Stomach (tissue), 4 donors: ENCODE measurements at regions not wholly inside any gene's neighbourhood (a gene's known extent, or its start where the extent isn't known, plus 50 kb on each side); places are given as distances from the start of the nearest gene placed in this dataset.

Experiments used
- POLR2A ChIP-seq, 4 donors: fragments of 450-650 bp; IDR thresholded peaks; one replicate each; pipeline ENCODE4 v1.6.1; 2016; ENCODE audit warnings: antibody characterized with exemption in 4 of 4, control low read depth in 2 of 4, mild to moderate bottlenecking in 1 of 4, moderate library complexity in 1 of 4
- POLR2AphosphoS5 ChIP-seq, 3 donors: sonication (generic); formaldehyde crosslinking; IDR thresholded peaks; one replicate each; pipeline ENCODE4 v1.6.1; 2016; ENCODE audit warnings: antibody characterized with exemption in 3 of 3
- TF ChIP-seq, protein P1 (sequence below), 7 experiments: fragments of 450-650 bp in 4 of 7; fragments of 200-600 bp in 3 of 7; sonication (generic) in 3 of 7; IDR thresholded peaks; one replicate each; pipeline ENCODE4 v1.5.1; 2016 to 2019; ENCODE audit warnings: antibody characterized with exemption in 7 of 7, control low read depth in 2 of 7, mild to moderate bottlenecking in 1 of 7

DNA sequence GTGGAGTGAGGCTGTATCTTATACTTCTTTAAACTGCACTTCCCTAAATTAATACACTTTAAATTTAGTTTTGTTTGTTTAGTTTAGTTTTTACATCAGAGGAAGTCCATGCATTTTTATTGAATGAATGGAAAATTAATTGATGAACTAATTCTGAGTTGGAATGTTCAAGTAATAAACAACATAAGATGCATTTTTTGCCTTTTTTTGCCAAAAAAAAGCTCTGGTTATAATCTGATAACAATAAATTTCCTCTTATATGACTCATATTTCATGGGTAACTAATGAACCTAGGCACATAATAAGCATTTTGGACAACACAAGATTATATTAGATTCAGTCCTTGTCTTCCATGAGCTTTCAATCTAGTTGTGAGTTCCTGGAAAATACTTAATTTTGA, 323.1 kb downstream of the CENPW start:
- TF ChIP-seq, protein P1, sequence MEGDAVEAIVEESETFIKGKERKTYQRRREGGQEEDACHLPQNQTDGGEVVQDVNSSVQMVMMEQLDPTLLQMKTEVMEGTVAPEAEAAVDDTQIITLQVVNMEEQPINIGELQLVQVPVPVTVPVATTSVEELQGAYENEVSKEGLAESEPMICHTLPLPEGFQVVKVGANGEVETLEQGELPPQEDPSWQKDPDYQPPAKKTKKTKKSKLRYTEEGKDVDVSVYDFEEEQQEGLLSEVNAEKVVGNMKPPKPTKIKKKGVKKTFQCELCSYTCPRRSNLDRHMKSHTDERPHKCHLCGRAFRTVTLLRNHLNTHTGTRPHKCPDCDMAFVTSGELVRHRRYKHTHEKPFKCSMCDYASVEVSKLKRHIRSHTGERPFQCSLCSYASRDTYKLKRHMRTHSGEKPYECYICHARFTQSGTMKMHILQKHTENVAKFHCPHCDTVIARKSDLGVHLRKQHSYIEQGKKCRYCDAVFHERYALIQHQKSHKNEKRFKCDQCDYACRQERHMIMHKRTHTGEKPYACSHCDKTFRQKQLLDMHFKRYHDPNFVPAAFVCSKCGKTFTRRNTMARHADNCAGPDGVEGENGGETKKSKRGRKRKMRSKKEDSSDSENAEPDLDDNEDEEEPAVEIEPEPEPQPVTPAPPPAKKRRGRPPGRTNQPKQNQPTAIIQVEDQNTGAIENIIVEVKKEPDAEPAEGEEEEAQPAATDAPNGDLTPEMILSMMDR (IDR thresholded peaks at IDR 0.05) = no peak
- TF ChIP-seq POLR2A (IDR thresholded peaks at IDR 0.05) (no peak), POLR2AphosphoS5 (IDR thresholded peaks at IDR 0.05) (no peak)
